Activated CD8-positive, alpha-beta T cell treated with anti-CD3 and anti-CD28 coated beads for 36 hours (primary cell): ENCODE measurements at regions not wholly inside any gene's neighbourhood (a gene's known extent, or its start where the extent isn't known, plus 50 kb on each side); places are given as distances from the start of the nearest gene placed in this dataset.

ENCODE experiments used
- ATAC-seq: fragments of 200-7000 bp; cut with Tn5 transposase; one replicate; pipeline ENCODE4 v1.10.0; 2021; ENCODE audit warnings: mild to moderate bottlenecking, moderate library complexity
- CTCF ChIA-PET: fragments of 350-600 bp; sonication (Branson Sonifier 250); formaldehyde crosslinking; loops from one replicate; lab custom pipeline; 2021; ENCODE audit warnings: antibody characterized with exemption; lab: Charles Lee
- POLR2A ChIA-PET: fragments of 350-600 bp; sonication (Branson Sonifier 250); formaldehyde crosslinking; loops from one replicate; lab custom pipeline; 2021; ENCODE audit warnings: antibody characterized with exemption; lab: Charles Lee
- DNase-seq: peaks from one replicate; pipeline ENCODE4 v3.0.0-alpha.2; 2020
- H3K27ac Mint-ChIP-seq: one replicate; pipeline ENCODE4 v1.8.0; 2021; ENCODE audit warnings: mild to moderate bottlenecking, mixed read lengths
- H3K27me3 Mint-ChIP-seq: one replicate; pipeline ENCODE4 v1.8.0; 2021; ENCODE audit warnings: mixed read lengths
- H3K36me3 Mint-ChIP-seq: one replicate; pipeline ENCODE4 v1.8.0; 2021; ENCODE audit warnings: low read depth, mixed read lengths
- H3K4me1 Mint-ChIP-seq: one replicate; pipeline ENCODE4 v1.8.0; 2021; ENCODE audit warnings: low read depth, mixed read lengths
- H3K4me3 Mint-ChIP-seq: one replicate; pipeline ENCODE4 v1.8.0; 2021; ENCODE audit warnings: mild to moderate bottlenecking, moderate library complexity, mixed read lengths
- H3K9me3 Mint-ChIP-seq: one replicate; pipeline ENCODE4 v1.8.0; 2021; ENCODE audit warnings: mixed read lengths
- intact Hi-C: fragments of 100-400 bp; cut with micrococcal nuclease; formaldehyde crosslinking; loops from one replicate; pipeline ENCODE4 v1.10.0; 2022
- TF ChIP-seq, protein P1 (sequence below): fragments of 200-600 bp; IDR thresholded peaks from one replicate; pipeline ENCODE4 v1.8.0; 2022; ENCODE audit warnings: antibody characterized with exemption, mild to moderate bottlenecking

DNA sequence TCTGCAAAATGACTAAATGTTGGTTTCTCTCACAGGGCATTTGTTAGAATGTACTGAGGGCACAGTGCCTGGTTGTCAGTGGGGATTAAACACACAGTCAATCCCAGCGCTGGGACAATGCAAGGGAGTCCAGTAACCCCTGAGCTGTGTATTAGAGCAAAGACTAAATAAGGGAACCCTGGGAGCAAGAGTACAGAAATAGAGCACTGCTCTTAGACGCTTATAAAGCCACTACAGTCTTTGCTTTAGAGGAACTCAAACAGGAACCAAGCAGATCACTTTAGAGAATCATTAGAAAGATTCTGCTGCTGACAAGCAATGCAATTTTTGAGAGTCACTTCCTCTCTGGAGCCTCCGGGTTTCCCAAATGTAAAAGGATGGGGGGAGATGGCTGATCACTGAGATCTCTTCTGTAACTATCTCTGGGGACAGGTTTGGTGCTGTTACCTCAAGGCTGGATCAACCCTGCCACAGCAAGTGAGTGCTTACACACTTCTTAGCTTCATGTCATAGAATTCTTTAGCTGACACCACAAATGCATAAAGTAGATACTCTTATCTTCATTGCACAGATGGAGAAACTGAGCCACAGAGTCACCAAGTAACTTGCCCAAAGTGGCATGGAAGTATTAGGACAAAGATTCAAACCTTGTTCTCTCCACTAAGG is 137.8 kb upstream of the CPEB2 start:
- Mint-ChIP-seq H3K27me3 (peaks cover 27% of the 10 kb centered on the region), H3K4me1 (no peaks in the 10 kb centered on the region), H3K36me3 (no peaks in the 10 kb centered on the region), H3K4me3 (no peak overlapping the region), H3K27ac (no peak overlapping the region), H3K9me3 (no peaks in the 10 kb centered on the region)
- TF ChIP-seq, protein P1, sequence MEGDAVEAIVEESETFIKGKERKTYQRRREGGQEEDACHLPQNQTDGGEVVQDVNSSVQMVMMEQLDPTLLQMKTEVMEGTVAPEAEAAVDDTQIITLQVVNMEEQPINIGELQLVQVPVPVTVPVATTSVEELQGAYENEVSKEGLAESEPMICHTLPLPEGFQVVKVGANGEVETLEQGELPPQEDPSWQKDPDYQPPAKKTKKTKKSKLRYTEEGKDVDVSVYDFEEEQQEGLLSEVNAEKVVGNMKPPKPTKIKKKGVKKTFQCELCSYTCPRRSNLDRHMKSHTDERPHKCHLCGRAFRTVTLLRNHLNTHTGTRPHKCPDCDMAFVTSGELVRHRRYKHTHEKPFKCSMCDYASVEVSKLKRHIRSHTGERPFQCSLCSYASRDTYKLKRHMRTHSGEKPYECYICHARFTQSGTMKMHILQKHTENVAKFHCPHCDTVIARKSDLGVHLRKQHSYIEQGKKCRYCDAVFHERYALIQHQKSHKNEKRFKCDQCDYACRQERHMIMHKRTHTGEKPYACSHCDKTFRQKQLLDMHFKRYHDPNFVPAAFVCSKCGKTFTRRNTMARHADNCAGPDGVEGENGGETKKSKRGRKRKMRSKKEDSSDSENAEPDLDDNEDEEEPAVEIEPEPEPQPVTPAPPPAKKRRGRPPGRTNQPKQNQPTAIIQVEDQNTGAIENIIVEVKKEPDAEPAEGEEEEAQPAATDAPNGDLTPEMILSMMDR, result no peak
- CTCF ChIA-PET, result interaction anchor here (1.2 kb wide), 1 partner anchor 8 kb away, joined by 4 read pairs; no protein-coding TSS in a partner anchor
- POLR2A ChIA-PET, result interaction anchor here (0.7 kb wide), 1 partner anchor 17 kb away, joined by 3 read pairs; no protein-coding TSS in a partner anchor
- ATAC-seq (no peak), DNase-seq (no peak)
- intact Hi-C loops, result no loop called here

DNA sequence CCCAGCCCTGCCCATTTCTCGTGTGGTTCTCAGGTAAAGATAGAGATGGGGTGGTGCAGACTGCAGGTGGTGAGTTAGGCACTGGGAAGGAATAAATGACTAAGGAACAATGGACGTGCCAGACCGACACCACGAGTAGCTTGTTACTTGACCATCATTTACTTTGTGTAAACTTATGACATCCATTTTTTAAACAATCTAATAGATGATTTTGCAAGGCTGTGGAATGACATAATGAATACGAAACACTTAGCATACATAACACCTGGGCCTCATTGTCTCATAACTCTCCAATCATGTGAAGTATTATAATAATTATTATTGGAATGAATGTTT is 137.3 kb upstream of the CPEB2 start:
- H3K9me3 Mint-ChIP-seq, result no peaks in the 10 kb centered on the region
- H3K4me1 Mint-ChIP-seq, result no peaks in the 10 kb centered on the region
- no peak for DNase-seq
- H3K36me3 Mint-ChIP-seq, result no peaks in the 10 kb centered on the region
- intact Hi-C loops, result no loop called here
- H3K4me3 Mint-ChIP-seq, result no peak overlapping the region
- no peak for ATAC-seq
- peaks cover 25% of the 10 kb centered on the region for H3K27me3 Mint-ChIP-seq
- ChIA-PET POLR2A (interaction anchor here (0.7 kb wide), 1 partner anchor 16 kb away, joined by 3 read pairs; no protein-coding TSS in a partner anchor), CTCF (no interaction called here)
- no peak overlapping the region for H3K27ac Mint-ChIP-seq
- TF ChIP-seq, protein P1, result no peak

DNA sequence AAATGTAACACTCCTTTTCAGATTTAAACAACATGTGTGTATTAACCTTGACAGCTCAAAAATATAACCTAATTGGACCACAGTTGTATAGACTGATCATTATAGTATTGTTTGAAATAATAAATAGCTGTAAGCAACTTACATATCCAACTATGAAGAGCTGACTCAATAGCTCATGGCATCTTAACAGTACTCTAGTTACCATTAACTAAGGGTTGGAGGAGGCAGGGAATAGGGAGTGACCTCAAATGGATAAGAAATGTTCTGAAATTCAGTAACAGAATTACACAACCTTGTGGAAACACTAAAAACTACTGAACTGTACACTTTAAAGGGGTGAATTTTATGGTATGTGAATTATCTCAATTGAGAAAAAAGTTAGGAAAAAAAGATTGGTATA is 136.5 kb upstream of the CPEB2 start:
- H3K27ac Mint-ChIP-seq, result no peak overlapping the region
- POLR2A ChIA-PET, result no interaction called here
- no peaks in the 10 kb centered on the region for H3K9me3 Mint-ChIP-seq
- H3K4me1 Mint-ChIP-seq, result no peaks in the 10 kb centered on the region
- ATAC-seq, result no peak
- H3K27me3 Mint-ChIP-seq, result peaks cover 23% of the 10 kb centered on the region
- CTCF ChIA-PET, result interaction anchor here (1.4 kb wide), 1 partner anchor 22 kb away, joined by 3 read pairs; no protein-coding TSS in a partner anchor
- intact Hi-C loops, result no loop called here
- TF ChIP-seq, protein P1, result no peak
- H3K4me3 Mint-ChIP-seq, result no peak overlapping the region
- DNase-seq, result no peak
- H3K36me3 Mint-ChIP-seq, result no peaks in the 10 kb centered on the region

DNA sequence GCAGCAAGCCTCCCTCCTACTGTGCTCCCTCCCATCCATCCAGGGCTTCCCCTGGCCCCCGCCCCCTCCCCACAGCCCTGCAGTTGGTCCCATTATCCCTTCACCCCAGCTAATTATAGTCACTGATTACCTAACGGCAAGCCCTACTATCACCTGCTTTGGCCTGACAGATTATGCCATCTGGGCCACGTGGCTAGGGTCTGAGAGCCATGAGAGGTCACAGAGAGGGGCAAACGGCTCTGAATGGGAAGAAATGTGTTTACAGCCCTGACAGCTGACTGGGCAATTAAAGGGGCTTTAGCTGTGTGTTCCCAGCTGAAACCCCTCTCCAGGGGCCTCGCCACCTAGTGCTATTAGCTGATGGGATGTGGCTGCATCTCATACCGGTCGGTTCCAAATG is 134.4 kb upstream of the CPEB2 start:
- H3K4me1 Mint-ChIP-seq, result no peaks in the 10 kb centered on the region
- no peaks in the 10 kb centered on the region for H3K36me3 Mint-ChIP-seq
- ChIA-PET CTCF (no interaction called here), POLR2A (no interaction called here)
- H3K27me3 Mint-ChIP-seq, result peaks cover 26% of the 10 kb centered on the region
- H3K9me3 Mint-ChIP-seq, result no peaks in the 10 kb centered on the region
- ATAC-seq (no peak), DNase-seq (no peak)
- intact Hi-C loops, result no loop called here
- H3K4me3 Mint-ChIP-seq, result no peak overlapping the region
- TF ChIP-seq, protein P1, result no peak
- H3K27ac Mint-ChIP-seq, result no peak overlapping the region

DNA sequence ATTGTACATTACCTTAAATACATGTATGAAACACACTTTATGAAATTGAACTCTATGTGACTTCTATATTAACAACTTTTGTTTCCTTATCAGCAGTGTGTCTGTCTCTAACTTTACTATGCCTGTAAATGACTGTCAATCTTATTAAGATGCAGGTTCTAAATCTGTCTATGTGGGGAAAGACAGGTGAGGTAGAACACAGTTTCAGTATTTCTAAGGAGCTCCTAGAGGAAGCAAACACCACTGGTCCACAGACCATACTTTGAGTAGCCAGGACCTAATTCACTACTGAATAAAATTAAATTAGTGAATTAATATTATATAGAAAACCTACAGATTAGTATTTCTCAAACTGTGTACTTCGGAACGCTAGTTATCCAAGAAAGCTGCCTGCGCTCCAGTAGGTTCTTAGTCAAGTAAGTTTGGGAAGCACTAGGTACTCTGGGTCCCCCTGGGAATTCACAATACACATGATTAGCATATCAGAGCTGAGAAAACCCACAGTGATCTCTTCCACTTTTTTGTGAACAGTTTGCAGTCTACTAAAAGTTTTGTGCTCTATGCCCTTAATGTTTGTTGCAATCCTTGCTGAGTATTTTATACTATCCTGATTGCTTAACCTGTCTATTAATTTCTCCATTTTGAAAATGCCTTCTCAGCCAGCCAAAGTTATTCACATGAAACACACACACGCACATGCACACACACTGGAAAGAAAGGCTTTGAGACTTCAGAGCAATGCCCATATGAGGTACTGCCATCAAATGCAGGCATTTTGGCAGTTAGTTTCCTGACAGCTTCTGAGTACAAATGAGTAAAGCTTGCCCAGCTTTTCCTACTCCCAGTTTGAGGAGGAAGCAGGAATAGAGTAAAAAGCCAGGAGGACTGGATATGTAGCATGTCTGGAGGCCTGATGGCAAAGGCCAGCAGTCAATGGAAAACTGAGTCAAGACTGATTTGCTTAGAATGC is 133.6 kb upstream of the CPEB2 start:
- Mint-ChIP-seq H3K27me3 (peaks cover 22% of the 10 kb centered on the region), H3K4me1 (no peaks in the 10 kb centered on the region), H3K27ac (no peak overlapping the region), H3K4me3 (no peak overlapping the region), H3K9me3 (no peaks in the 10 kb centered on the region), H3K36me3 (no peaks in the 10 kb centered on the region)
- ChIA-PET CTCF (no interaction called here), POLR2A (no interaction called here)
- TF ChIP-seq, protein P1, result no peak
- ATAC-seq (no peak), DNase-seq (no peak)
- intact Hi-C loops, result no loop called here
